HG02852 (cell line): ENCODE measurements at regions not wholly inside any gene's neighbourhood (a gene's known extent, or its start where the extent isn't known, plus 50 kb on each side); places are given as distances from the start of the nearest gene placed in this dataset.
"Not testable (repeated sequence)": the region's sequence is repeated elsewhere in the genome, so short reads cannot be mapped to it uniquely, and the experiment has no call there.

Experiments used
- ATAC-seq: cut with Tn5 transposase; IDR thresholded peaks from one replicate; pipeline ENCODE4 v1.9.1; 2021; ENCODE audit warnings: mild to moderate bottlenecking, moderate library complexity; ENCODE audit not compliant: unreplicated experiment

- not testable (repeated sequence) for ATAC-seq
These were observed 192.0 kb upstream of the ETV3 start for GRCh38 chr1:157330177-157330576.

DNA sequence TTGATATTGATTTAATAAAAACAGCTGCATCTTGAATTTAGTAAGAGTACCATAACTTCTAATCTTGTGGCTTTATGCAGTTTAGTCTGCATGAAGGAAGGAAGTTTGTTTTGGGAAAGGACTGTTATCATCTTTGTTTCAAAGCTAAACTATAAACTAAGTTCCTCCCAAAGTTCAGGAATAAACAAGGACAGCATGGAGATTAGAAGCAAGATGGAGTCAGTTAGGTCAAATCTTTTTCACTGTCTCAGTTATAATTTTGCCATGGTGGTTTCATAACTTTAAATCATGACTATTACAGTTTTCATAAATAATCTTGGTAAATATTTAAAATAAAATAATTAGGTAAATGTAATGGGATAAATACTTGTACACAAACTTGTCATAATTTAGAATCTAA is 189.9 kb upstream of the ETV3 start:
- not testable (repeated sequence) for ATAC-seq

GRCh38 chr1:157326173-157326859 is 188.1 kb upstream of the ETV3 start:
- no peak for ATAC-seq

DNA sequence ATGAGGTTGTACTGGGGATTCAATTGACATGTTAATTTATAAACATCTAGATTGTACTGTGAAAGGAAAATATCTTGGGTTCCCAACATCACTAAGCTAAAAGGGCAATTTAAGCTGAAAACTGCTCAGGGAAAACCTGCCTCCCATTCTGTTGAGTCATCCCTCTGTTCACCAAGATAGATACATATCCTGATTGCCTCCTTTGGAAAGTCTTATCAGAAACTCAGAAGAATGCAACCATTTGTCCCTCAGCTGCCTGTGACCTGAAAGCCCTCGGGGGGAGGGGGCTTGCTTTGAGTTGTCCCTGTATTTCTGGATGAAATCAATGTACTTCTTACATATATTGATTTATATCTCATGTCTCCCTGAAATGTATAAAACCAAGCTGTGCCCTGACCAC is 187.0 kb upstream of the ETV3 start:
- ATAC-seq = no peak

- not testable (repeated sequence) for ATAC-seq
These were observed 183.8 kb upstream of the ETV3 start for GRCh38 chr1:157321972-157322371.

GRCh38 chr1:157319567-157319966 is 181.4 kb upstream of the ETV3 start:
- no peak for ATAC-seq

GRCh38 chr1:157317229-157317628 is 179.0 kb upstream of the ETV3 start:
- not testable (repeated sequence) for ATAC-seq

DNA sequence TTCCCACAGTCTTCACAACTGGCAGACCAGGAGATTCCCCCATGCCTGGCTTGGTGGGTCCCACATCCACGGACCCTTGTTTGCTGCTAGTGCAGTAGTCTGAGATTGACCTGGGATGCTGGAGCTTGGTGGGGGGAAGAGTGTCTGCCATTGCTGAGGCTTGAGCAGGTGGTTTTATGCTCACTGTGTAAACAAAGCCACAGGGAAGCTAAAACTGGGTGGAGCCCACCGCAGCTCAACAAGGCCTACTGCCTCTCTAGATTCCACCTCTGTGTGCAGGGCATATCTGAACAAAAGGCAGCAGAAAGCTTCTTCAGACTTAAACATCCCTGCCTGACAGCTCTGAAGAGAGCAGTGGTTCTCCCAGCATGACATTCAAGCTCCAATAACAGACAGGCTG is 177.3 kb upstream of the ETV3 start:
- no peak for ATAC-seq

- ATAC-seq = no peak
These were observed 176.2 kb upstream of the ETV3 start for GRCh38 chr1:157314408-157314807.

- no peak for ATAC-seq
These were observed 175.1 kb upstream of the ETV3 start for GRCh38 chr1:157313240-157313807.

DNA sequence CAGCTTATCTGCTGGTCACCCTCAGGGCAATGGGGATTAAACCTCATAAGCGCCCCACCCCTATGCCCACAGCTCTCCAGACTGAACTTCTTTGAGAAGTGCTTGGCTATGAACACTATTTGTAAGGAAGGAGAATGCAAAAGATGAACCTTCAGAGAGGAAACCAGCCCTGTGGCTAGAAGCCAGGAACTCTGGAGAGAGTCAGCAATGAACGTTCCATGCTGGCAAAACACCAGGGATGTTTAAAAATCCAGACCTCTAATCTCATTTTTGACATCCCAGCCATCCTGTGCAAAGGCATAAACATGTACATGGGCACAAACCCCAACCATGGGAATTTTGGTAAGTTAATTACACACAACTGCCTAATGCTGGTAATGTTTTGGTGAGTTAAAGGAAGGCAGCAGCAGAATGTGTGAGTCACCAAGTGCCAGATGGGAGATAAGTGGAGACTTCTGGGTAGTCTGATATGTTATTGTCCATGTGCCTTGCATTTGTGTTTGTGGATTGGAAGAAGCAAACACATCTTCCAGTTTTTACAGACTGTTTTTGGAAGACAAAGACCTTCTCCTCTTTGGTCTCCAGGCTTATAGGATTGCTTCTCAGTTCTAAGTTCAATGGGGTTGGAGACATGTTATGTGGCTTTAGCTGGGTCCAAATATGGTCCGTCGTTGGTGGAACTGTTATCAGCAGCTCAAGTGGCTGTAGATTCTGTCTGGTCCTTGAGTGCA is 174.1 kb upstream of the ETV3 start:
- no peak for ATAC-seq

- ATAC-seq = no peak
These were observed 173.5 kb upstream of the ETV3 start for GRCh38 chr1:157311730-157312081.

DNA sequence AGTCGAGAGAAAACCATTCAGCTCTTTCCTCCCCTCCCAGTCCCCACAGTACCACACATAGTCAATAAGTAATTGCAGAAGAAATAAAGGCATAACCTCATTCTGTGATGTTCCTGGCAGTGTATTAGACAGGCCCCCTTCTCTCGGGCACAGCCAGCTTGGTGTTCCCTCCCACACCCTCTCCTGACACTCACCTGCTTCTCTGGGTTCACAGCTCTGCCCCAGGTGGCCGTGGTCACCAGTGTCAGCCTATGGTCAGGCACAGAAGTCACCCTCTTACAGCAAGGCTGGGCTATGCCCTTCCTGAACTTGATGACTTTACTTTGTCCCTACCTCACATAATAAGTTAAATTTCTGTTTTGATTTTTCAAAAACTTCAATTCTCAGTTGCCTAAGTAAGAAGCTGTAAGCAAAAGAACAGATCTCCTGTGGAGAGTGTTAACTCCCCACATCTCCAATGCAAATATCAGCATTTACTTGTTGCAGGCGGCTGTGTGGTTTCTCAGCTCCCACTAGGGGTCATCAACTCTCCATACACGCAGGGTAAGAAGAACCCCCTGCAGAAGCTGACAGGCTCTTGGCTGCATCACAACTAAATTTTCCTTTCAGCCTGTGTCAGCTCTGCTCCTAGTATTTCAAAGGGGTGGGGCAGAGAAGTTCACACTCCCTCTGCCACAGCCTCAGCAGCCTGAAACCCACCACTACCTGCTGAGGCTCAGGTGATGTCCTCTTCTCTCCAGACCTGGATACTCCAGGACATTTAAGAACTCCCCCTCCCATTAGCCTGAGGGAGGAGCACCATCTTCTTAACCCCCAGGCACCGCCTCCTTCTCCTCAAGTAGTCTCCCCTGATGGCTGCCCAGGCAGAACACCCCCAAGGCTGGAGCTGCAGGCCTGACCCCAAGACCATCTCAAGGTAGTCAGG is 172.9 kb upstream of the ETV3 start:
- ATAC-seq = not testable (repeated sequence)

GRCh38 chr1:157310401-157310800 is 172.2 kb upstream of the ETV3 start:
- no peak for ATAC-seq

DNA sequence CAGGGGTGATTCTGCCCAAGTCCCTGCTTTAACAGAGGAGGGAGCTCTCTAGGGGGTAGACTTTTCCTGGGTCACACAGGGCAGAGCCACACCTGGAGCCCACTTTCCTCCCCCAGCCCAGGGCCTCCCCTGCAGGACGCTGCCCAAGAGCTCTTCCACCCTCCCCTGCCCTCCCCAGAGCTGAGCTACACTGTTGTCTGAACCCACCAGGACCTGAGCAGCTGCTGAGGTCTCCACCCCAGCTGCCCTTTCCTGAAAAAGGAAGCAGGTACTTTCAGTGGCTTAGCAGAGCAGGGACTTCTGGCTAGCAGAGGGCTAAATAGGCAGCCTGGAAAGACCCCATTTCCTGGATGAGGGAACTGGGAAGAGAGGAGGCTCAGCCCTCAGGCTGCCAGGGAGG is 169.3 kb upstream of the ETV3 start:
- peak; percentile 45 for ATAC-seq

DNA sequence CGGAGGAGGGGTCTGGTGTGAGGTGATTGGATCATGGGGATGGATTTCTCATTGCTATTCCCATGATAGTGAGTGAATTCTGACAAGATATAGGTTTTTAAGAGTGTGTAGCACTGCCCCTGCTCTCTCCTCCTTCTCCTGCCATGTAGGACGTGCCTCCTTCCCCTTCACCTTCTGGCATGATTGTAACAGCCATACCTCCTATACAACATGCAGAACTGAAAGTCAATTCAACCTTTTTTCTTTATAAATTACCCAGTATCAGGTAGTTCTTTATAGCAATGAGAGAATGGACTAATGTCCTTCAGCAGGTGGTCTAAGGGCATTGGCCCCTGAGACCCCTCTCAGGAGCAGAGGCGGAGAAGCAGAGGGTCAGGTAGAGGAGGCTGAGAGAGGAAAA is 168.7 kb upstream of the ETV3 start:
- no peak for ATAC-seq

GRCh38 chr1:157304271-157304670 is 166.1 kb upstream of the ETV3 start:
- no peak for ATAC-seq

GRCh38 chr1:157302724-157303123 is 164.5 kb upstream of the ETV3 start:
- ATAC-seq = no peak

- ATAC-seq = no peak
These were observed 164.0 kb upstream of the ETV3 start for GRCh38 chr1:157302199-157302497.

- no peak for ATAC-seq
These were observed 163.4 kb upstream of the ETV3 start for GRCh38 chr1:157301477-157302198.
